NCI-H2196 (cell line): ENCODE measurements at regions not wholly inside any gene's neighbourhood (a gene's known extent, or its start where the extent isn't known, plus 50 kb on each side); places are given as distances from the start of the nearest gene placed in this dataset.
"Not testable (repeated sequence)": the region's sequence is repeated elsewhere in the genome, so short reads cannot be mapped to it uniquely, and the experiment has no call there.

ENCODE experiments used
- DNase-seq: peaks from one replicate; lab custom pipeline; 2025; ENCODE audit not compliant: unreplicated experiment; lab: John Stamatoyannopoulos, UW

DNA sequence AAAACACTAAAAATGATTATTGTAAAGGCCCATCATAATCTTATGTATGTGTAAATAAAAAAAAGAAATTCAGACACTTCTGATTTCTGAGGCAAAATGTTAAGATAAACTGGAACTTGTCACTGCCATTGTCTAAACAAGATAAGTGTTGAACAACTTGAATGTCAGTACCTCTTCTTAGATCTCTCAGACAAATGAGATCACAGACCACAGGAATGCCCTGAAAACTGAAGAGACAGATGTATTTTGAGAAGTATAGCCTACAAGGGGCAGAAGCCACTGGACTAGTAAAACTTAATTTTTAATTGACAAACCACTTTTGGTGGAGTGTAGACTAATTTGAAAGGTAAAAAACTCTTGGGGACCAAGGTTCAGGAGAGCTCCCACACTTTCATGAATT lies 375.5 kb upstream of the SLITRK5 start:
- DNase-seq: no peak

DNA sequence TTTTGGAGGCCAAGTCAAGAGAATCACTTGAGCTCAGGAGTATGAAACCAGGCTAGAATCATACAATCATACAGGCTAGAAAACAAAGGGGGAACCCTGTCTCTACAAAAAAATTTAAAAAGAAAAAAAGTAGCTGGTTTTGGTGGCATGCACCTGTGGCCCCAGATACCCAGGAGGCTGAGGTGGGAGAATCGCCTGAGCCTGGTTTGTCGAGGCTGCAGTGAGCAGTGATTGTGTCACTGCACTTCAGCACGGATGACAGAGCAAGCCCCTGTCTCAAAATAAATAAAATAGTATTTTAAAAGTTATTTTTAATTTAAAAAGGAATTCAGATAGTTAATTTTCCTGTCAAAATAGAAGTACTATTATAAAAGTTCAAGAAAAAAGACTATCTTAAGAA lies 369.1 kb upstream of the SLITRK5 start:
- DNase-seq: no peak

DNA sequence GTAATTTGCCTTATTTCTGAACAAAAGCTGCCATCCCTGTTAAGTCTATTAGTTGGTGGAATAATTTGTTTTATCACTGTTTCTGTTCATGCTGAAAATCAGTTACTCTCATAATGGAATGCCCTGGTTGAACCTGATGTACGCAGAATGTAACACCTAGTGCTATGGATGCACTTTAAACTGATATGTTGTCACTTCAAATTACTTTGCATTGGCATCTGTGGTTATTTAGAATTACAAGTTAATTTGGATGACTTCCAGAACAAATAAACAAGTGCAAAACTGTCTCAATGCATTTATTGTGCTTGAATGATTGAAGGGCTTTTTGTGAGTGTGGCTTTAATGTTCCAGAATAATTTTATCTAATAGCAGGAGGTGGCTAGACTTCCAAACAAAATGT lies 368.2 kb upstream of the SLITRK5 start:
- DNase-seq: no peak

DNA sequence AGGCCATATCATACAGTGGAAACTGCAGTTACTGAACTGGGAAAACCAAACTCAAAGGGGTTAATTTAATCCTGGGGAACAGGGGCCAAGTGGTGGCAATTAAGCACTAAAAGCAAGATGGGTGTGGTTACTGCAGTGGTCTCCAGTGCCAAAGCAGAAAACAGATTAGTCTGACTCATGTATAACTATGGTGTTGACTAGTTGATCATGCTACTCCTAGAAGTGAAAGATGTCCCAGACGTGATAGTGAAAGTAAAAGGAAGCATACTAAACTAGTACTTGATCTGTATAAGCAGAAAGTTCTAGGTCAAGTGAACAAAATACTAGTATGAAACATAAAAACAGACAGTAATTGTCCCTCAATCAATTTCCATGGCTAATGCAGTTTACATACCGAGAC lies 360.0 kb upstream of the SLITRK5 start:
- no peak for DNase-seq

DNA sequence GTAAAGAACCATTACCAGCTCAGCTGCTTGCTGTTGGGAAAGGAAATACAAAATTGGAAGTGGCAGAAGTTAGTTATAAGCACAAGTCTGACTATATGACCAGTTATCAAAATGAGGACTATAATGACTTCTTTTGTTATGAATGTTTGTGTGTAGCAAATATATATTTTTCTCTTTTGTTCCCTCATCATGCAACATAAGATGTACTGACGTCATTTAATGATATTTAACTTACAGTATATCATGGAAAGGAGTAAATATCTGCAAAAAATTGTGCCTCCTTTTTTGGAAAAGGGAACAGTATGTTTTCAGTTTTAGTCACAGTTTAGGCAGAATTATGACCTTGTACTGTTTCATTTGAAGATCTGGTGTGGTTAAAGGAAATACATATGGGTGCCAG lies 356.3 kb upstream of the SLITRK5 start:
- no peak for DNase-seq

DNA sequence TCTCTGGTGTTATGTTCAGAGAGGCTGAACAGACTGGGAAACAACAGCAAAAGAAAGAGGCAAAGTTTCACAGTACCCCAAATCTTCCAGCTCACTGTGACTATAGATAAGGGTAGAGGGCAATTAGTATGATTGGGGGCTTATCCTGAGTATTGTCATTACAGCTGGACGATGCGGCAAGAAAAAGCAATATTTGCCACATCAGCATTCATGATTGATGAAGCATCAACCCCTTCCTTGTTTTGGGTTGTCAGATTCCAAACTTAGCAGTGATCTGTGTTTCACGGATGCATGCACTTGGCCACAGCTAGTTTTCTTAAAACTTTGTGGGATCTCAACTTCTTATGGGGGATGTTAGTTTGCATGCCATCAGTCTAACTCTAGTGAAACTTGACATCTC lies 348.8 kb upstream of the SLITRK5 start:
- DNase-seq: no peak

DNA sequence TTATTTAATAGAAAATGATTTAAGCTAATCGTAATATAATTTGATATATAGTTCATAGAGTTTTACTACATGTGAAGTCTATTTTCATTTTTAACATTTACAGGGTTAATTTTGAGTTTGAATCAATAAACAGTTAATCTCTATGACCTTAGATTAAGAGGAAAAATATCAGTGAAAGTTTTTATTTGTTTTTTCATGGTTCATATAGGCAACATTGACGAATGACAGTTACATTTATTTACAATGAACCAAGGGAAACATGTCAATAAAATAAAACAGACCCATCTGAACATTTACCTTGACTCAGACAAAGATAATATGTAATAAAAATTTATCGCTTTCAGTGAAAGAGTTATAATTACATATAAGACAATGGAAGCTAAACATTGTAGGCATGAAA lies 346.6 kb upstream of the SLITRK5 start:
- DNase-seq: no peak

DNA sequence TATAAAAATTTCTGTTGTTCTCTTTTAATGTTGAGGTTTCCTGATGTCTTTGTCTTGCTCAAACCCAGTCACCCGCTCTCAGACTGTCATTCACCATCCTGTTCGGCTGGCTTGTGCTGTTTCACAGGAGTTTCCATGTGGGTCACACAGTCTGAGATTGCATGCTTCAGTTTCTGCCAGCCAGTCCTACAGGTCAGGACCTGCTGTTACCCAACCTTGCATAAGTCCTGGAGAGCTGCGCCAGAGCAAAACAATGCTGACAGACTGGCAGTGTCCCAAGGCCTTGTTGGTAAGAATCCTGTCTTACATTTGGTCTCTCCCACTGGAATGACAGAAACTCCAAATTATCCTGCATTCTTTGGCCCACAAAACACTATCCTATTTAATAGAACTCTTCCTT lies 340.0 kb upstream of the SLITRK5 start:
- DNase-seq: no peak

DNA sequence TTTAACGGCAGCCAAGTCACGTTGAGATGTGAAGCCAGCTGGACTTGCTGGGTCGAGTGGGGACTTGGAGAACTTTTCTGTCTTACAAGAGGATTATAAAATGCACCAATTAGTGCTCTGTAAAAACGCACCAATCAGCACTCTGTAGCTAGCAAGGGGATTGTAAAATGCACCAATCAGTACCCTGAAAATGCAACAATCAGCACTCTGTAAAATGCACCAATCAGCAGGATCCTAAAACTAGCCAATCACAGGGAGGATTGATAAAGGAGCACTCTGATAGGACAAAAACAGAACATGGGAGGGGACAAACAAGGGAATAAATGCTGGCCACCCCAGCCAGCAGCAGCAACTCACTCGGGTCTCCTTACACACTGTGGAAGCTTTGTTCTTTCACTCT lies 337.6 kb upstream of the SLITRK5 start:
- no peak for DNase-seq

DNA sequence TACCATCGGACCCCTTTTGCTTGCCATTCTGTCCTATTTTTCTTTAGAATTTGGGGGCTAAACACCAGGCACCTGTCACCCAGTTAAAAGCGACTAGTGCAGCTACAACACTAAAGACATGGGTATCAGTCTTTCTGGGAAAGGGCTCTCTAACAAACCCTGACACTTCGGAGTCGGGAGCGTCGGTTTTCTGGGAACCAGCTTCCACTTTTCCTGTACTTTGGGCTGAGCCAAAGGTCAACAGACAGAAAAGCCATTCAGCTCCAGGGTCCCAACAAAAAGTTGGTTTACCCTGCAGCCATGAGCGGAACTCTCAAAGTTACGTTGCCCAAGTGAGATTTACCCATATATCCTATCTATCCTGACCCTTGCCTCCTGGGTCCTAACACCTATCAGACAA lies 337.0 kb upstream of the SLITRK5 start:
- no peak for DNase-seq

DNA sequence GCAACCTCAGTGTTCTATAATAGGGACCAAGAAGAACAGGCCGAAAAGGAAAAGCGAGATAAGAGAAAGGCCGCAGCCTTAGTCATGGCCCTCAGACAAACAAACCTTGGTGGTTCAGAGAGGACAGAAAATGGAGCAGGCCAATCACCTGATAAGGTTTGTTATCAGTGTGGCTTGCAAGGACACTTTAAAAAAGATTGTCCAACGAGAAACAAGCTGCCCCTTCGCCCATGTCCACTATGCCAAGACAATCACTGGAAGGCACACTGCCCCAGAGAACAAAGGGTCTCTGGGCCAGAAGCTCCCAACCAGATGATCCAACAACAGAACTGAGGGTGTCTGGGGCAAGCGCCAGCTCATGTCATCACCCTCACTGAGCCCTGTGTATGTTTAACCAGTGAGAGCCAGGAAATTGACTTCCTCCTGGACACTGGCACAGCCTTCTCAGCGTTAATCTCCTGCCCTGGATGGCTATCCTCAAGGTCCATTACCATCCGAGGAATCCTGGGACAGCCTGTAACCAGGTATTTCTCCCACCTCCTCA lies 334.8 kb upstream of the SLITRK5 start:
- DNase-seq: not testable (repeated sequence)

DNA sequence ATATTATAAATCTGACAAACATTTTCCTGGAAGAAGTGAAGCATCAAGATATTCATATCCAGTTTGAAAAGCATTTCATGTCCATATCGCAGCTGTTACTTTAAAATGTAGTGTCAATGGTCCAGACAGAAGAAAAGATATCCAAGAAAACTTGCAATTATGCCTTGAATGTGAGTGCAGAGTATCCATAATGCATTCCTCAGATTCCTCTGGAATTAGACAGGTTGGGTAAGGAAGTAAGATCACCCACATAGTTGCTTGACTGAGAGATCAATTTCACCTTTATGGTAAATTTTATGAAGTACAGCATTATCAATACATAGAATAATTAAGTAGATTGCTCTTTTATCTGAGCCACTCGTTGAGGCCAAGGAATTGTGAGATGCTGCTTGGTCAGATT lies 327.0 kb upstream of the SLITRK5 start:
- DNase-seq: no peak

DNA sequence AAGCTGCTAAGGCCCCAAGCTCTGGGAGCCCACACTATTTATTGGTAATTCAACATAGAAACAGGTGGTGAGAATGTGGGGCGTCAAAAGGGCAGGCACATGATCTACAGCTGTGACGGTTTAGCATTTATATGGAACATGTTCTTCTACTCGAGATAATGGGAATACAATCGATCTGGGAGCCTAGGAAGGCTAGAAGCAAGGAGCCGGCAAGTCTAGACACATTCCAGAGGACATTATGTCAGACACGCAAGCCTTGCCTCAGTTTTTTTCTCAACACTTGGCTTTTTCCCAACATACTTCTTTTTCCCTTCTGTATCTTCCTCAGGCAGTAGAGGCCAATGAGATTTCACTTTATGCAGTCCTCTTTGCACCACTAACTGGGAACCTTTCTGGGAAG lies 315.7 kb upstream of the SLITRK5 start:
- no peak for DNase-seq

DNA sequence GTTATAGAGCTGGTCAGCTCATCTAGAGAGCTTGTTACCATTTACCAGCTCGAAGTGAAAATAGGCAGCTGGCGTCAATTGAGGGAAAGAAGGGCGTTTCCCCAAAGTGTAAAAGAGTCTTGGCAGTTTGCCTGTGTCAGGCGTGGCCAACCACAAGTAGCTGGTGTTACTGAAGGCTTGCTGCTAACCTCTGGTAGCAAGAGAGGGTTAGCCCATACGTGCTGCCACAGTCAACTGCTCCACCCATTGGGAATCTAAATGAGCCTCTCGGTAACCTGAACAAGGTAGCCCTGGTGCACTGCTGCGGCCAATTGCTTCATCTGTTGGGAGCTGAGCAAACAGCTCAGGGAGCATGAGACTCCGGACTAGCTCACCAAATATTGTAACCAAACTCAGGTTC lies 314.9 kb upstream of the SLITRK5 start:
- DNase-seq: no peak

DNA sequence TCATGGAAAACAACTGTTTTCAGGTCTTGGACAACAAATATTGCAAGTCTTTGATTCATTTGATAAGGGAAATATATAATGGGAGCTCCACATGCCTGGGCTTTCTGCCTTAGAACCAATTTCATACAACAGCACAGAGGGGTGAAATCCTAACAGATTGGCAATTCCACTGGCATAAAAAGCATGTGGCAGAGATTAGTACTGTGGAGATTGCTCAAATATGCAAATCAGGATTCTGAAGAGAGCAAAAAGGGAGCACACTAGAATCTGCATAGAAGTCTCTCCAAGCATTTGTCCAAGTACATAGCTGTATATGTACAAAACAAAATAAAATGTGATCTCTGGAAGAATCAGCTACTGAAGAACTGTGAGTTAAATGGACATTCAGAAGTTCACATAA lies 312.9 kb upstream of the SLITRK5 start:
- no peak for DNase-seq

DNA sequence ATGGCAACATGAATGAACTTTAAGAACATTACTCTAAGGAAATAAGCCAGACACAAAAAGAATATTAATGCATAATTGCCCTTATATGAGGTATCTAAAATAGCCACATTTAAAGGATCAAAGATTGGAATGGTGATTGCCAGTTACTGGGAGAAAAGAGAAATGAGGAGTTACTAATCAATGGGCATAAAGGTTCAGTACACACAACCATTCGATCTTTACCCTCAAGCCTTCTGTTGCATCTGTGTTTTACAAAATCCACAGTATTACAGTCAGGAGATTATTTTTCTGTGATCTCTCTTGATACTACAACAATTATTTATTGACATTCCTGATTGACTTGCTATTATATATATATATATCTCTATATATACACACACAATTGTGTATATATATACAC lies 310.0 kb upstream of the SLITRK5 start:
- DNase-seq: no peak

DNA sequence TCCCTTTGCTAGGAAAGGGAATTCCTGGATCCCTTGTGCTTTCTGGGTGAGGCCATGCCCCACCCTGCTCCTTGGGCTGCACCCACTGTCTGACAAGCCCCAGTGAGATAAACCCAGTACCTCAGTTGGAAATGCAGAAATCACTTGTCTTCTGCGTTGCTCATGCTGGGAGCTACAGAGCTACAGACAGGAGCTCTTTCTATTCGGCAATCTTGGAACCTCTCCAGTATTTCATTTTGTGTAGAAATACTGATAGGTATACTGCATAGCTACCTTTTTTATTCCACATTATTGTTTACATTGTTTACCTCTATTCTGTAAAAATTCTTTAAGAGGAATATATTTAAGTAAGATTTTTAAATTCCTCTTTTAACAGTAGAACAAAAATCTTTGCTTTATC lies 302.5 kb upstream of the SLITRK5 start:
- DNase-seq: no peak

DNA sequence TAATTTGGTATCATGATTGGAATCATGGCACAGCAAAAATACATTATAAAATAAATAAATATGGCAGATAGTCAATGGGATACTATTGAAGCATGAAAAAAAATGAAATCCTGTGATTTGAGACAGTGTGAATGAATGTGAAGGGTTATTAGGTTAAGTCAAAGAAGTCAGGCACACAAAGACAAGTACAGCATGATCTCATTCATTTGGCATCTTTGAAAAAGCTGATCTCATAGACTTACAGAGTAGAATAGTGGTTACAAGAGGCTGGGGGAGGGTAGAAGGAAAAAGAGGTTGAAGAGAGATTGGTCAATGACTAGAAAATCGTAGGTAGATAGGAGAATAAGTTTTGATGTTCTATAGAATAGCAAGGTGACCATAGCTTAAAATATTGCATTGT lies 295.1 kb upstream of the SLITRK5 start:
- no peak for DNase-seq

DNA sequence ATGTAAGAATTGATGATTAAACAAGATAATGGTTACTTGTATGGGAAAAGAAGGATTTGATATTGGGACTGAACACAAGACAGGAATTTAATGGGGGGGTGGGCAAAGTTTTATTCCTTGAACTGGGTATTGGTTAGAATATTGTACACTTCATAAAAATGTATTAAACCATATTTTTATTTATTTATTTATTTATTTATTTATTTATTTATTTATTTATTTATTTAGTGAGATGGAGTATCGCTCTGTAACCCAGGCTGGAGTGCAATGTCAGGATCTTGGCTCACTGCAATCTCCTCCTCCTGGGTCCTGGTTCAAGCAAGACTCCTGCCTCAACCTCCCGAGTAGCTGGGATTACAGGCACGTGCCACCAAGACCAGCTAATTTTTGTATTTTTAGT lies 287.1 kb upstream of the SLITRK5 start:
- no peak for DNase-seq

DNA sequence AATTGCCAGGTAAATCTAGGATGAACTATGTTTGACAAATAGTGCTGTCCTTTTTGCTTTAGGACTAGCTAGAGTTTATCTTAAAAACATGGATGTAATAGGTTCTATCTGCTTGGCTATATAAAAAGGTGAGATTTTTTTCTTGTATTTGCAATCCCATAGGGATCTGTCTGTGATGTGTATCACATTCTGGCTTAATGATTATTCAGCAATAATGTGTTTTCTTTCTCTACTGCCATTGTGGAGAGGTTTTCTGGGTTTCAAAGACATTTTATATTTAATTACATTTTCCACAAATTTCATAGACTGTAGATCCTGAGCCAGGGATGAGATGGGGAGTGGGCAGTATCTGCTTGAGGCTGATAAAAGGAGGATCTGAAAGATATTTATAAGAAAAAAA lies 277.8 kb upstream of the SLITRK5 start:
- no peak for DNase-seq

DNA sequence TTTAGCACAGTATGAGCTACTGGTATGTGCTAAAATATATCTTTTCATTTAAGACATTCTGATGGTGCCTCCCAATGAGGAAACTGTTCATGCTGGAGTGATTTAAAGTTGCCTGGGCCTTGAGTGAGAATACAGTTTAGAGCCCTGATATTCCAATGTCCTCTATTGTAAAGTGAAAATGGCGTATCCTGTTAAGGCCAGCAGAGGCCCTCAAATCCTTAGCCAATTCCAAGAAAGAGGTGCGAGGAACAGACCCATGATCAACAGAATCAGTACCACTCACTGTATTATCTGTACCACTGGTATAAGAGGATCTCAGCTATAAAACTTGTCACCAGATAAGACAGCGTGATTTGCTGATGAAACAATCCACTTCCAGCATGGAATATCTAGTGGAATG lies 273.1 kb upstream of the SLITRK5 start:
- no peak for DNase-seq

DNA sequence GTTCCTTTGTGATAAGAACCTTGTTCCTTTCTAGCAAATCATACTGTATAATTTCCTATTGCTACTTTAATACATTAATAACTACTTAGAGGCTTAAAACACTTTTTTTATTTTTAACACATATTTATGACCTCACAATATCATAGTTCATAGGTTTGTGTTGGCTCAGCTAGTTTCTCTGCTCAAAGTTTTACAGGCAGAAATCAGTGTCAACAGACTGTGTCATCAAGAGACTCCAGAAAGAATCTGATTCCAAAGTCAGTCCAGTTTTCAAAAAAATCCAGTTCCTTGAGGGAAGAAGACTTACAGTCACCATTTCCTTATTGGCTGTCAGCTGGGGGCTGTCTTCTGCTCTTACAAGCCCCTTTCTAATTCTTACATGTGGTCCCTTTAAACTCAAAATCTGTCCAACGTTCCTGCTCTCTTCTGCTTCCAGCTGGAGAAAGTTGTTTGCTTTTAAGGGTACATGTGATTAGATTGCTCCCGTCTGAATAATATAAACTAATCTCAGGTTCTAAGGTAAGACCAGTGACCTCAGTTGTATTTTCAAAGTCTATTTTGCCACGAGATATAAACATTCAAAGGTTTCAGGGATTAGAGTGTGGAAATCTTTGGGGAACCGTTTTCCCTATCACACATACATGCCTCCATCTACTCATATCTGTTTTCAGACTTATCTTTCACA lies 267.3 kb upstream of the SLITRK5 start:
- no peak for DNase-seq

DNA sequence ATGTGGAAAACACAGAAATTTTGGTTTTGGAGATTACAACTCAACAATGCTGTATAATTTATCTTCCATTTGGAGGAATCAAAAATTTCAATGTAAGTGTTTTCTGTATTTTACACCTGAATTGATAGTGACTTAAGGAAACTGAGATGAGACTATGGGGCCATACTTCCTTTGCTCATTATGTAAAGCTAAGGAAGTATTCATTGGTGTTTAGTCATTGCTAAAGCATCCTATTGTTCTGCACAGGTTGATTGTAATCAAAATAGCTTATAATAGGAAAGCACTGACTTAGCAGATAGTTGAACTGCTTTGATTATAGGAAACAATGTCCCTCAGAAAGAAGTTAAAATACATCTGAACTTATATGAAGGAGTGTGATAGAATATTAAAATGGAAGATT lies 244.4 kb upstream of the SLITRK5 start:
- DNase-seq: no peak
